Kidney glomerular epithelial cell (primary cell): ENCODE measurements at regions not wholly inside any gene's neighbourhood (a gene's known extent, or its start where the extent isn't known, plus 50 kb on each side); places are given as distances from the start of the nearest gene placed in this dataset.

Experiments used
- DNase-seq: peaks from one replicate; lab custom pipeline; 2025; lab: John Stamatoyannopoulos, UW

- no peak for DNase-seq
Observed at GRCh38 chr5:2147504-2148311, 265.0 kb upstream of the IRX4 start.

DNA sequence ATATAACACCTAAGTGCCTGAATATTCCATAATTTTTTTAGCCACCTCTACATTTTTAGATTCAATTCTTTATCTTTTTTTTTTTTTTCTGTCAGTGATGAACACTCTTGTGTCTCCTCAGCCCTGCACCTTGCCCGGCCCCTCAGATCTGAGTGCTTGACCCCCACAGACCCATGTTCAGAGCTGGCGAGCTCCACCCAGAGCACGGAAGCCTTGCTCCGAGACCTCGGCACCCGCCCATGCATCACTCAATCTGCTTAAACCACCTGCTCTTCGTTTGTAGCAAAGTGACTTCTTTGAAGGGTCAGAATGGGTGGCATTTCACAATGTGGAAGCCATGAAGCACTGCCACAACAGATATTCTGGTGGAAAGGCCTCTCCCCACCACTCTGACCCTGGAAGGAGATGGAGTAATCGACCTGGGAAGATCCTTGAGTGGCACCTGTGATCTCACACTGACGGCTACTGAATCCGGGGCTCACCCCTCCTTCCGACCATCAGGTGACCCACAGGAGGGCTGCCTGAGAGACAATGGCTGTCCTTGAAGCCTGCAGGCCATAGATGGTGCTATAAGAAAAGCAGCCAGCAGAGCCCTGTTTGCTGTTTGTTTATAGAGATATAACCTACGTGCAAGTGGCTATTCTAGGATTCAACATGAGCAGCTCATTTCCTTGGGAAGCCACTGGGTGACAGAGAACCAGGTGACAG, 261.1 kb upstream of the IRX4 start:
- DNase-seq: no peak

DNA sequence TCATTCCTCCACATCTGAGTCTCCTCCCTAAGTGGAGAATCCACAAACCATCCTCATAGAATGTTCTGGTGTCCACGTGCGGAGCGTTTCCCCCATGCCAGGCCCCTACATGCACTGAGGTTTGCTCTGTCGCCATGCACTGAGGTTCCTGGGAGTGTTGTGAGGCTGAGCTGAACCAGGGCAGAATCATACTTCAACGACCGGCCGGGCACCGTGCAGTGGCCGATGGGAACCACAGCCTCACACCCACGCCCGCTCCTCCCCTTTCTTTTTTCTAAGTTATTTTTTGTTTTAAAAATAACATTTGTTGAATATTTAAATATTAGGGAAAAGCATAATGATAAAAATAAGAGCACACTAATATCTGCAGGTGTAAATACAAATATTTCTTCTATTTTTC, 260.4 kb upstream of the IRX4 start:
- DNase-seq: no peak

- DNase-seq: no peak
Observed at GRCh38 chr5:2142456-2142954, 259.8 kb upstream of the IRX4 start.

- DNase-seq: no peak
Observed at GRCh38 chr5:2141254-2142000, 258.7 kb upstream of the IRX4 start.

DNA sequence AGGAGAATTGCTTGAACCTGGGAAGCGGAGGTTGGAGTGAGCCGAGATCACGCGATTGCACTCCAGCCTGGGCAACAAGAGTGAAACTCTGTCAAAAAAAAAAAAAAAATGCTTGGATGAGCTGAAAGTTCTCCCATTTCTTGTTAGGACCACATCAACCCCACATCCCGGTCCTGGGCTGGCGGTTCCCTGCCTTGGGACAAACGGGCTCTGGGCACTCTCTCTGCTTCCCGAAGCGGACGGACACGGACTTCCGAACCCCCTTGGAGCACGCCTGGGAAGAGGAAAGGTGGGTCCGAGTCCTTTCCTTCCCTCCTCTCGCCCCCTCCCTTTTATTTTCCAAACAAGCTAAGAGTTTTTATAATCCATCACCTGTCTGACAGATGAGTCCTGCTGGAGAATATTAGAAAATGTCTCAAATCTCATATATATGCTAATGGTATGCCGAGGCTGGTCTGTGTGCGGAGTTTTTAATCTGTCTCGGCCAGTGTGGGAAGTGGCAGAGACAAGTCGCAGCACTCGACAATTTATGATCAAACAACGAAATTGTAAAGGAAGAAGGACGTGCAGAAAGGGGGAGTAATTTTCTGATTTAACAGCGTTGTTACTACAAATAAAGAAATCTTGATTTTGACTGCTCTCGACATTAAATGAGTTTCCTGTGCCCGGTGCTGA, 257.9 kb upstream of the IRX4 start:
- DNase-seq: no peak

- DNase-seq: no peak
Observed at GRCh38 chr5:2139478-2139877, 256.8 kb upstream of the IRX4 start.

DNA sequence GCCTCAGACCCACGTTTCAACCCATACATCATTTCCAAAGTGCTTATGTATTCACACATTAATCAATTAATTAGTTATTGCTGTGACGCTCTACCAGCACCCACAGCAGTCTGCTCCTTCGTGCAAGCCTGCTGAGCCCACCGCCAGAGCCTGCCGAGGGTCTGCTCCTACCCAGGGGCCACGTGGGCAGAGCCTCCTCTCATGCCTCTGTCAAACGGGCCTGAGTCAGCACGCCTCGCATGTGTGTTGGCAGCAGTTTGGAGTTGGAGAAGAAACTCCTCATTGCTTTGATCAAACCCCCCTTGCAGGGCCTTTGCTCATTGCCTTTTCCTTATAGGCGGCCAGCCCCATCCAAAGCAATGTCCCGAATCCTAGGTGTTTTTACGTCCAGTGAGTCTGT, 256.2 kb upstream of the IRX4 start:
- no peak for DNase-seq

DNA sequence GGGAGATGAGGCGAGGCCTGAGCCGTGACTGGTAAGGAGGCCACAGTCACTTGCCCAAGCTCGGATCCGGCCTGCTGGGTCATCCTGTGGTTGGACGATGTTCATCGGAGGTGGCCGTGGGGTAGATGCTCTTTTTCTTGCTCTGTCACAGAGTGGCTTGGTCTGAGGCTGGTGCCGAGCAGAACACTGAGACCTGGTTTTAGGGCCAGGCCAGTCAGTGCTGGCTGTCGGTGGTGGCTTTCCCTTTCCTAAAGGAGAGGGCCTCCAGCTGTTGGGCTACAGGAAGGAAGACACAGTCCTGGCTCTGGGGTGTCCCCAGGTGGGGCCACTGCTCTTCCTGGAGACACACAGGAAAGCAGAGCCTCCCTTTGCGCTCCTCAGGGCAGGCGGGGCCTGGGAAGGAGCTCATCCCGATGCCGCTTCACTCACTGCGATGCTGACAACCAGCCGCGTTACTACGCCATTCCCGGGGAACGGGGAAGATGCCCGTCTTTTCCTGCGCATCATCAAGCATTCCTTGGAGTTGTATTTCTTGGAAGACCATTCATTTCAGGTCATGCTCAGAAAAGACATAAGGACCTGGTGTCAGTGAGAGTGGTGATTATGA, 254.8 kb upstream of the IRX4 start:
- DNase-seq: no peak

DNA sequence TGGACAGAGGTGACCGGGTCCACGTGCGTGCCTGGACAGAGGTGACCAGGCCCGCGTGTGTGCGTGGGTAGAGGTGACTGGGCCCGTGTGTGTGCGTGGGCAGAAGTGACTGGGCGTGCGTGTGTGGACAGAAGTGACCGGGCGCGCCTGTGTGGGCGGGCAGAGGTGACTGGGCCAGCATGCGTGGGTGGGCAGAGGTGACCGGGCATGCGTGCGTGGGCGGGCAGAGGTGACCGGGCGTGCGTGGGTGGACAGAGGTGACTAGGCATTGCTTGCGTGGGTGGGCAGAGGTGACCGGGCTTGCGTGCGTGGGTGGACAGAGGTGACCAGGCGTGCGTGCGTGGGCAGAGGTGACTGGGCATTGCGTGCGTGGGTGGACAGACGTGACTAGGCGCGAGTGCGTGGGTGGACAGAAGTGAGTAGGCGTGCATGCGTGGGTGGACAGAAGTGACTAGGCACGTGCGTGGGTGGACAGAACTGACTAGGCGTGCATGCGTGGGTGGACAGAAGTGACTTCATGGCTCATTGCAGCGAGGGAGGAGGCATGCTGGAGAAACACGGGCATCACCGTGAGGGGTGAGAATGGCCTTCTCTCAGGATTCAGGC, 254.1 kb upstream of the IRX4 start:
- no peak for DNase-seq

DNA sequence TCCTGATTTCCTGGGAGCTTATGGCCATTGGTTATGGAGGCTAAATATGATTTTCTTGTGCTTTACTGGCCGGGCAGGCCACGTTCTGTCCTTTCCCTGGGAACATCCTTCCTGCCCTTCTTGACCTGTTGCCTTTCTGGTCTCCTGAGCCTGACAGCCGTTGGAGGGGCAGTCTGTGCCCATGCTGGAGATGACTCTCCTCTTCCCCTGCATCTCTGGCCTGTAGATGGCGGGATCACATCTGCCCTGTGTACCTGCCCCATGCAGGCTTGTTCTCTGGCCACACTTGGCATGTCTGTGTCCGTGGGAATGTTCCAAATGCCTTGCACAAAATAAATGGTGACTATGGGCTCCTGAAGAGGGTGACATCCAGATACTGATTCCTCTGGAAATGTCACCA, 253.1 kb upstream of the IRX4 start:
- DNase-seq: no peak

DNA sequence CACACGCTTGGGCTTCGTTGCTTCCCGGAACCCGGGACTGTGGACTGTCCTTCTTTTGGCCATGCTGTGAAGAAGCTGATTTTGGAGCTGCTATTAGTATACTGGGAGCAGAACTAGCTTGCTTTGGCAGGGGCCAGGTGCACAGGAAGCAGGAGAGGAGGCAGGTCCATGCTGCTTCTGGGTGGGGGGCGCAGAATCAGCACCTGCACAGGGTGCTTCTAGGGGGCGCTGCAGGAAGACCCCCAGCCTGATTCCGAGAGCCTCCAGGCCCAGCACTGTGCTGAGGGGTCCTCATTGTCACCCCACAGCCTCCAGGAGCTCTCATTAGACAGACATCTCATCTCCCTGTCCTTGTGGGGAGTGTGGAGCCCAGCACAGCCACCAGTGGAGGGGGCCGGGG, 252.6 kb upstream of the IRX4 start:
- no peak for DNase-seq

GRCh38 chr5:2134543-2135292, 252.0 kb upstream of the IRX4 start:
- no peak for DNase-seq

GRCh38 chr5:2133936-2134335, 251.2 kb upstream of the IRX4 start:
- DNase-seq: no peak

GRCh38 chr5:2133080-2133479, 250.4 kb upstream of the IRX4 start:
- DNase-seq: no peak

- no peak for DNase-seq
Observed at GRCh38 chr5:2132497-2132847, 249.7 kb upstream of the IRX4 start.

DNA sequence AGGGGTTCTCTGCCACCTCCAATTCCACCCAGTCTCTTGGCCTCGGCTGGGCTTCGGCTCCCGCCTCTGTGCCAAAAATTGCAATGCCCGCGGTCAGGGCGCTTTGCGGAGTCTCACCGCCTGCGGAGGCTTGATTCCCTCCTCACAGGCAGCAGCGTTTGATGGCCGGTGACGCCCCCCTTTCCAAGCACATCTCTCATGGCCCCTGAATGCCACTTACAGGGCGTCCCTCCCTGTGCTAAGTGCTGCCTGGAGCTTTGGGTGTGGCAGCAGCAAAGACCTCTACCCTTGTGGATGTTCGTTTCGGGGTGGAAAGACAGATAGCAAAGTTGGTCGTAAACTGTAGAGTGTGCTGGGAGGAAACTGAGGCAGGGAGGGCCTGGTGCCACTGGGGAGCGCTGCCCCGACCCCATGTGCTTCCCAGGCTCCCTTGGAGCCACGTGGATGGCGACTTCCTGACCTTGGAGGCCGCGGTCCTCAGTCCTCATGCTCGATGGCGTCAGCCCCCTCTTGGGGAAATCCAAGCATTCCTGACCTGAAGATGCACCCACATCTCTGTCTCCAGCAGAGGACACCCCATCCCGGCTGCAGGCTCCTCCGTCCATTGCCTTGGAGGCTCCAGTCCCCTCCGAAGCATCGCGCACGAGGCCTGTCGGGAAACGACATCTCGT, 249.2 kb upstream of the IRX4 start:
- no peak for DNase-seq

DNA sequence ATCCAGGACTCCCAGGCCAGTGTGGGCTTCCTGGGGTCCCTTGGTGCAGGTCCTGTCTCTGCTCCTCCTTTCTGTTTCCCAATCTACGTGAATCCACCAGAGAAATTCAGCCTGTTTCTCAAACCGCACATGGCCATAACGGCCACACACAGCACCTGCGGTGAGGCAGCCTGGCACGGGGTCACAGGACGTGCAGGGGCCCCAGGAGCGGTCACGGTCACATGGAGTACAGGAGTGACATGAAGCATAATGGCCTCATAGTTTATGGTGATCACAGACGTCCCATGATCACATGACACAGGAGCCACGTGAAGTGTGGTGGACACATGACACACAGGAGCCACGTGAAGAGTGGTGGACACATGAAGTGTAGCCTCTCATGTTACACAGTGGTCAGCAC, 248.5 kb upstream of the IRX4 start:
- no peak for DNase-seq

GRCh38 chr5:2130361-2130760, 247.6 kb upstream of the IRX4 start:
- no peak for DNase-seq
